ENCODE measurements at regions not wholly inside any gene's neighbourhood (a gene's known extent, or its start where the extent isn't known, plus 50 kb on each side); places are given as distances from the start of the nearest gene placed in this dataset.

DNA sequence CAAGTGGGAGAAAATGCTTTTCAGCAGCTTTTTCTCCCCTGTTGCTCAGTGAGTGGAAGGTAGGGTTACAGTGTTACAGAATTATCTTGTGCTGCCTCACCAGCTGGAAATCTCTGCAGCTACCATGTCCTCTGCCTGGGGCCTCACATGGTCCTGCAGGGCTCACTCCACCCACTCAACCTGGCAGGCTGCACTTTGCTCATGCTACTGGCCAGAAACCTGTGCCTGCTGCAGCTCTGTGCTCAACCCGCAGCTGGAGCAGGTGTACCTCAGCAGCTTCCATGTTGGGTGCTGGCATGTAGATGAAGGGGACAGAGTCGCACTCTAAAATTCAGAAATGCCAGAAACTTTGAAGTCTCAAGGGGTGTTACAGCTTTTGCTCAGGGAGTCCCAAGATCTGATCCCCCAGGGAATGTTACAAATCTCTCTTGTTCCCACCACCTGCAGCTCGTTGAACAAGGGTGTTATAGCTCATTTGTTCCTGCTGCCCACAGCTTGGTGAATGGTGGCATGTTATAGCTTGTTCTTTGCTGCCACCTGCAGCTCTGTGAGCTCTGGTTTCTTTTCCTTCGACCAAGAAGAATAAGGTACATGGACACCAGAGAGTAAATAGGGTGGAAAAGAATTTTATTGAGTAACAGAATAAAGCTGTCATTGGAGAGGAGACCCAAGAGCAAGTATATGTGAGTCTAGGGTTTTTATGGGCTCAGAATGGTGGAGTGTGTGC lies 845.8 kb downstream of the TECRL start:
- TF ChIP-seq CTCF (IDR thresholded peaks at IDR 0.05) (no peak), POLR2AphosphoS5 (IDR thresholded peaks at IDR 0.05; ENCODE audit: insufficient read depth in 1 of 2, low read depth in 1 of 2) (no peak)
